PC-9 (cell line): ENCODE measurements at regions not wholly inside any gene's neighbourhood (a gene's known extent, or its start where the extent isn't known, plus 50 kb on each side); places are given as distances from the start of the nearest gene placed in this dataset.

Experiments used
- BruUV-seq: library from RNA; stranded (reverse); fragments of 400-500 nt; replicated peaks from 2 replicates; lab custom pipeline; 2021; lab: Mats Ljungman, UMichigan
- CTCF ChIA-PET: fragments of 300-600 bp; sonication (Branson Sonifier 250); formaldehyde crosslinking; loops from one replicate; lab custom pipeline; 2022; ENCODE audit warnings: antibody characterized with exemption; lab: Charles Lee
- POLR2A ChIA-PET: fragments of 300-600 bp; sonication (Branson Sonifier 250); formaldehyde crosslinking; loops from one replicate; lab custom pipeline; 2022; ENCODE audit warnings: antibody characterized with exemption; ENCODE audit not compliant: unreplicated experiment; lab: Charles Lee
- DNase-seq, 2 experiments: peaks; one replicate each; pipeline versions ENCODE4 v3.0.0 to v3.0.0-alpha.2; 2015 to 2022; ENCODE audit warnings: mixed read lengths in 1 of 2
- H2AFZ ChIP-seq: fragments of 200-600 bp; sonication (generic); 2 replicates; pipeline ENCODE4 v1.8.1; 2017; ENCODE audit warnings: antibody characterized with exemption
- H3F3A ChIP-seq: fragments of 200-600 bp; sonication (generic); 2 replicates; pipeline ENCODE4 v1.8.1; 2017; ENCODE audit warnings: antibody characterized with exemption, mild to moderate bottlenecking, low read depth; ENCODE audit not compliant: insufficient read depth
- H3K27ac ChIP-seq: fragments of 200-600 bp; sonication (generic); 2 replicates; pipeline ENCODE4 v1.6.1; 2016; ENCODE audit warnings: mixed run types
- H3K27me3 ChIP-seq: fragments of 200-600 bp; sonication (generic); 2 replicates; pipeline ENCODE4 v1.6.1; 2016; ENCODE audit warnings: low read depth, mixed run types; ENCODE audit not compliant: insufficient read depth
- H3K36me3 ChIP-seq: fragments of 200-600 bp; sonication (generic); 2 replicates; pipeline ENCODE4 v1.6.1; 2016; ENCODE audit warnings: low read depth, mixed run types
- H3K4me1 ChIP-seq: fragments of 200-600 bp; sonication (generic); replicated peaks from 2 replicates; pipeline ENCODE4 v1.6.1; 2016; ENCODE audit warnings: mixed run types; ENCODE audit not compliant: insufficient read depth
- H3K4me2 ChIP-seq: fragments of 200-600 bp; sonication (generic); 2 replicates; pipeline ENCODE4 v1.6.1; 2017; ENCODE audit warnings: mixed run types
- H3K4me3 ChIP-seq: fragments of 200-600 bp; sonication (generic); 2 replicates; pipeline ENCODE4 v1.6.1; 2016; ENCODE audit warnings: mixed run types
- H3K79me2 ChIP-seq: fragments of 200-600 bp; sonication (generic); 2 replicates; pipeline ENCODE4 v1.6.1; 2017; ENCODE audit warnings: low read depth, mixed run types
- H3K9me2 ChIP-seq: fragments of 200-600 bp; sonication (generic); 2 replicates; pipeline ENCODE4 v1.8.1; 2017; ENCODE audit warnings: mild to moderate bottlenecking; ENCODE audit not compliant: insufficient read depth
- H3K9me3 ChIP-seq: fragments of 200-600 bp; sonication (generic); 2 replicates; pipeline ENCODE4 v1.8.1; 2016; ENCODE audit warnings: low read depth; ENCODE audit not compliant: insufficient read depth
- H4K20me1 ChIP-seq: fragments of 200-600 bp; sonication (generic); 2 replicates; pipeline ENCODE4 v1.8.1; 2017; ENCODE audit not compliant: insufficient read depth
- CTCF ChIP-seq: fragments of 200-600 bp; sonication (generic); conservative IDR thresholded peaks from 2 replicates; pipeline ENCODE4 v1.6.1; 2017; ENCODE audit warnings: mixed run types, antibody characterized with exemption, mild to moderate bottlenecking, moderate library complexity
- EZH2 ChIP-seq: fragments of 200-600 bp; sonication (generic); IDR thresholded peaks from 2 replicates; pipeline ENCODE4 v1.8.0; 2017; ENCODE audit warnings: antibody characterized with exemption, low read depth
- intact Hi-C: fragments of 100-400 bp; cut with micrococcal nuclease; formaldehyde crosslinking; loops from one replicate; pipeline ENCODE4 v1.10.0; 2022; ENCODE audit not compliant: unreplicated experiment

- no peak overlapping the region for H3K4me3 ChIP-seq
- no peaks in the 10 kb centered on the region for H3K79me2 ChIP-seq
- DNase-seq, result no peak
- H3K9me3 ChIP-seq, result no peaks in the 10 kb centered on the region
- no TSS peak for BruUV-seq
- POLR2A ChIA-PET, result no interaction called here
- no peaks in the 10 kb centered on the region for H3K27me3 ChIP-seq
- no peaks in the 10 kb centered on the region for H3K4me1 ChIP-seq
- intact Hi-C loops, result no loop called here
- no peak for TF ChIP-seq EZH2
- TF ChIP-seq CTCF, result no peak
- H3K9me2 ChIP-seq, result no peaks in the 10 kb centered on the region
- no peaks in the 10 kb centered on the region for H4K20me1 ChIP-seq
- H3K4me2 ChIP-seq, result no peak overlapping the region
- CTCF ChIA-PET, result no interaction called here
- H3K27ac ChIP-seq, result no peak overlapping the region
- no peaks in the 10 kb centered on the region for H3K36me3 ChIP-seq
- no peak overlapping the region for H2AFZ ChIP-seq
- no peaks in the 10 kb centered on the region for H3F3A ChIP-seq
Measured at GRCh38 chr4:108385076-108385475, 216.3 kb upstream of the LEF1 start.

GRCh38 chr4:108384544-108384943, 215.8 kb upstream of the LEF1 start:
- CTCF ChIA-PET, result no interaction called here

GRCh38 chr4:108383157-108383556, 214.4 kb upstream of the LEF1 start:
- Histone ChIP-seq H3K79me2 (no peaks in the 10 kb centered on the region), H3K27me3 (no peaks in the 10 kb centered on the region), H3K9me3 (no peaks in the 10 kb centered on the region), H3F3A (no peaks in the 10 kb centered on the region), H3K4me2 (no peak overlapping the region), H2AFZ (no peak overlapping the region), H3K36me3 (no peaks in the 10 kb centered on the region), H3K9me2 (no peaks in the 10 kb centered on the region), H3K27ac (no peak overlapping the region), H3K4me3 (no peak overlapping the region), H3K4me1 (no peaks in the 10 kb centered on the region), H4K20me1 (no peaks in the 10 kb centered on the region)
- TF ChIP-seq CTCF, result no peak
- TF ChIP-seq EZH2, result no peak
- BruUV-seq, result no TSS peak
- CTCF ChIA-PET, result no interaction called here
- intact Hi-C loops, result no loop called here
- no peak for DNase-seq
- POLR2A ChIA-PET, result no interaction called here

More at GRCh38 chr4:108384544-108384943, 215.8 kb upstream of the LEF1 start:
- Histone ChIP-seq H3K4me3 (no peak overlapping the region), H3K27ac (no peak overlapping the region), H3K4me1 (no peaks in the 10 kb centered on the region), H3K27me3 (no peaks in the 10 kb centered on the region), H3K36me3 (no peaks in the 10 kb centered on the region), H3K4me2 (no peak overlapping the region), H2AFZ (no peak overlapping the region), H3F3A (no peaks in the 10 kb centered on the region), H3K9me3 (no peaks in the 10 kb centered on the region), H3K79me2 (no peaks in the 10 kb centered on the region), H3K9me2 (no peaks in the 10 kb centered on the region), H4K20me1 (no peaks in the 10 kb centered on the region)
- intact Hi-C loops, result no loop called here
- POLR2A ChIA-PET, result no interaction called here
- TF ChIP-seq EZH2 (no peak), CTCF (no peak)
- no peak for DNase-seq
- BruUV-seq, result no TSS peak
